NCI-H1930 (cell line): ENCODE measurements at regions not wholly inside any gene's neighbourhood (a gene's known extent, or its start where the extent isn't known, plus 50 kb on each side); places are given as distances from the start of the nearest gene placed in this dataset.
"Not testable (repeated sequence)": the region's sequence is repeated elsewhere in the genome, so short reads cannot be mapped to it uniquely, and the experiment has no call there.

Source experiments
- DNase-seq, 2 experiments: peaks; one replicate each; lab custom pipeline; 2025; lab: John Stamatoyannopoulos, UW

DNA sequence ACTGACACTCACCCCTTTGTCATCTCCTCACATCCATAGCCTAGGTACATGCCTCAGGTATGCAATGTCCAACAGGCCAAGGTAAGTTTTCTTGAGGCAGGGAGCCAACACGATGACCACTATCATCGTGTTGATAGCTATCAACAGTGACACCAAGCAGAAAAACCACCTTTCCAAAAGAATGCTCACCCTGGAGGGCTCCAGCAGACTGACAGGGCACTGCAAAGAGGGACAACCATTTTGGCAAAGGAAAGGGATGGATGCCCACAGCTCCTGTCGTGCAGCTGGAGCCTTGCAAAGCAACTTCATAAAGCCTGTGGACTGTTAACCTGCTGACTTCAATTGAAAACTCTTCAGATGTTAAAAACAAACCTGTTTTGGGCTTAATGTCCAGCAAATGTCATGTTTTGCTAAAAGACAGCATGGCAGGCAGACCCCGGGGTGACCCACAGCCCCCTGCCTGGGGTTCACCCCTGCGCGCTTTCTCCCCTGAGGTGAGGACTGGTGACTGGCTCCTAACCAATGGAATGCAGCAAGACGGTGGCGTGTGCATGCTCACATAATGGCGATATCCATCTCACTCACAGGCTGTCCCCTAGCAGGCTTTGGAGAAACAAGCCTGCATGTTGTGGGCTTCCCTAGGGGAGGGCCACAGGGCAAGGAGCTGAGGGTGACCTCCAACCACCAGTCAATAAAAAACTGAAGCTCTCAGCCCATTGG lies 293.8 kb downstream of the TCERG1L start:
- DNase-seq = no peak

DNA sequence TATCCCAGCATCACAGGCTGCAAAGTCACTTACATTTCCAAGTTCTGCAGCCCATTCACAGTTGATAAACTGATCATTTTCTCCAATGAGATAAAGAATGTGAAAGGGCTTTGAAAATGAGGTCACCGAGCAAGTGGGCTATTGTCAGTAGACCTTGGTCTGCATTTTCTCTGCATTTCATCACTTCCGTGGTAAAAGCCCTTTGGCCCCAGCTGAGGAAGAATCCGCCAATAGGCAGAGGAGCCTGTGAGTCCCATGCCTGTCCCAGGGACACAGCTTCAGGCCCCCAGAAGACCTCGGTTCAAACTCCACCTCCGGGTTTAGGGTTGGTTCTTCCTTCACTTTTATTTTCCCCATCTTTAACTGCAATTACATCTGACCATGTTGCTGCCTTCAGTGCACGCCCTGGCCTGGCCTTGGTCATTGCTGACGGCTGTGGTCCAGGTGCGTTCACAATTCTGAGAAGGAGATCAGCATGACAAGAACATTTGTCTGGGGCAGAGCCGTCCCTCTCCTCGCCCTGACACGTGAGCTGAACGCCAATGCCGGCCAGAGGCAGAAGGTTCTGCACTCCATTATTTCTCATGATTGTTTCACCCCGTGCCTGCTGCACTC lies 292.5 kb downstream of the TCERG1L start:
- DNase-seq = no peak

- DNase-seq = no peak
Measured at GRCh38 chr10:131019696-131020095, 291.8 kb downstream of the TCERG1L start.

DNA sequence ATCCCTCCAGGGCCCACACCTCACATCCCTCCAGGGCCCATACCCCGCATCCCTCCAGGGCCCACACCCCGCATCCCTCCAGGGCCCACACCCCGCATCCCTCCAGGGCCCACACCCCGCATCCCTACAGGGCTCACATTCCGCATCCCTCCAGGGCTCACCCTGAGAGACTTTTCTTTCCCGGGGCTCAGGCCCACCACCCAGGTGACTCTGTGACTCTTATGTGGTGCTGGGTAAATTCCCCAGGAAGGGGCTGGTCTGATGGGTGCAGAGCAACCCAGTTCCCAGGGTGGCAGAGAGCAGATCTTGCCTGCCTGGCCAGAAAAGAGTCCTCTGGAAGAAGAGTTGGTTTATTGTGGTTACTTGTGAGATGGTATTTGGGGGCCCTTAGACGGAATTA lies 290.7 kb downstream of the TCERG1L start:
- DNase-seq = no peak

DNA sequence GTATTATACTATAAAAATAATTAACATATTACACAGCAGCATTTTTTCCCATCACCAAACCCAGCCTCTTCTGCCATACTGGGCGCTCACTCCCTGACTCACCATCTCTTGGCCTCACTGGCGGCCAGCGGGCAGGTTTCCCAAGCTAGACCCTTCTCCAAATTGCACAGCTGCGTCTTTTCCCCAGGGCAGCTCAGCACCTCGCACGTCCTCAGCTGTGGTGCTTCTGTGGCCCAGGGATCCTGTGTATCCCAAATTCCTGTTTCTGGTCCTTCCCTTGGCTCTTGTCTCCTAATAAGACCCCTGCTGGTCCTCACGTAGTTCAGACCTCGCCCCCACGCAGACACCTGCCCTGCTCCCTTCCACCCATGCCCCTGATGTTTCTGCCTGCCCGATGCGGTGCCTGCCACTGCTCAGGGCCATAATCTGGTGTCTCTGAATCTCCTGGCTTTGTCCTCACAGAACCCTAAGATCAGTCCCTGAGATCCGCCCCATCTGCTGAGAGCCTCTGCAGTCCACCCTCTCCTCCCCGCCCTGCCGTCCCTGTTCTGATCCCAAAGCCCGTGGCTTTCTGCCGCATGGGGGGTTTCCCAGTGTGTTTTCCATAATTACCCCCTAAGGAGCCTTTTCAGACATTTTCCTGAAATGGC lies 290.1 kb downstream of the TCERG1L start:
- DNase-seq = no peak

- DNase-seq = no peak
Measured at GRCh38 chr10:131021969-131022368, 289.6 kb downstream of the TCERG1L start.

DNA sequence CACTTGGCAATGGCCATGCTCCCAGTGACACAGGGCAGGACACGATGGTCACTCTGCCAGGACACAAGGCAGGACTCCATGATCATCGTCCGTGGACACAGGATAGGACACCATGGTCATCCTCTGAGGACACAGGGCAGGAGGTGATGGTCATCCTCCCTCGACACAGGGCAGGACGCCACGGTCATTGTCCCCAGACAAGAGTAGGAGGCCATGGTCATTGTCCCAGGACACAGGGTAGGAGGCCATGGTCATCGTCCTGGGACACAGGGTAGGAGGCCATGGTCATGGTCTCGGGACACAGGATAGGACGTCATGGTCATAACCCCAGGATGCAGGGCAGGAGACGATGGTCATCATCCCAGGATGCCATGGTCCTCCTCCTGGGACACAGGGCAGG lies 289.2 kb downstream of the TCERG1L start:
- DNase-seq = no peak

- no peak for DNase-seq
Measured at GRCh38 chr10:131022981-131023380, 288.5 kb downstream of the TCERG1L start.

GRCh38 chr10:131024259-131025131 lies 287.0 kb downstream of the TCERG1L start:
- DNase-seq = no peak

- no peak for DNase-seq
Measured at GRCh38 chr10:131025333-131025732, 286.2 kb downstream of the TCERG1L start.

- no peak for DNase-seq
Measured at GRCh38 chr10:131027256-131027655, 284.3 kb downstream of the TCERG1L start.

DNA sequence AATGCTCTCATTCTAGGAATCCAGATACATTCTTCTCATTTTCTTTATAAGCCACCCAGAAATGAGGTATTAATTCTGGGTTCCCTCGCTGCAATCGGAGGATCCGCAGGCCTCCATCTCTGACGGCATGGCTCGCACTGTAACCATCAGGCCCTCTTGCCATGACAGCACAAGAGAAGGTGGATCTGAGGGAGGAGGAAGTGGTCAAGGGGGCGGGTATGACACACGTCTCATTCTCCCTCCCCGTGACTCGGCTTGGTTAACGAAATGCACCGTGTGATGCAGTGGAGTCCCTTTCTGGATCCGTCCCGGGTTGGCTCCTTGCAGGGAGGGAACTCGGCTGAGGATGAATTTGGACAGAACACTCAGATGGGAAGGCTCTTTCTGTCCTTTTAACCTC lies 280.2 kb downstream of the TCERG1L start:
- DNase-seq = no peak

DNA sequence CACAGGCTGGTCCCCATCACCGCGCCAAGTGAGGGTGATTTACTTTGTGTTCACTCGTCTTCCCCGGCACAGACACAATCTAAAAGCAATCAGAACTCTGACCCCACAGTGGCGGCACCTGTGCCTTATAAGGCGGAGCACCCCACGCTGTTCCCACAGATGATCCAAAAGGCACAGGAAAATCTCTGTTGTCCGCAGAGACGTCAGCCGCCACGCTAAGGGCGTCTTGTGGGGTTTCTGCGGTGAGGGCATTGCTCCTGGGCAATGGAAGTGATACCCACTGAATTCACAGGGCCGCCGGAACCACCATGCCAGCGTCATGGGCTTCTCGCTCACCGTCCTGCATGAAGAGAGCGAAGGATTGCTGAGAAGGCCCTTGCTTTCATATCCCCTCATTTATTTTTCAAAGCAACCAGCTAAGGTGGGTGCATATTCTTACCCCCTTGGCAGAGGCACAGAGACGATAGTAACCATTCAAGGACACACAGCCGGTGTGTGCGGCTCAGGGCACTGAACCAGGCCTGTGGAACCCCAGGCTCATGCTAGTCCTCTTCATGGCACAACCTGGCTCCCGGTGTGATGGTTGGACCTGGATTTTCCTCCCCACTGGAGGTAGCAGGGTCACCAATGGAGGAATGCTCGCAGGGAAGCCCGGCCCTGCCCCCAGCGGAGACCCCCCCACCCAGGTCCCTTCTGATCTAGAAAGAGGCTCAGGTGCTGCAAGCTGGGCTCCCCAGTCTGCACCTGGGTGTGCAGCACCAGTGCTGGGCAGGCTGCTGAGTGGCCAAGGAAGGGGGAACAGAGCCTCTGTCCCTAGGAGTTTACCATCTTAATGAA lies 279.0 kb downstream of the TCERG1L start:
- no peak for DNase-seq

DNA sequence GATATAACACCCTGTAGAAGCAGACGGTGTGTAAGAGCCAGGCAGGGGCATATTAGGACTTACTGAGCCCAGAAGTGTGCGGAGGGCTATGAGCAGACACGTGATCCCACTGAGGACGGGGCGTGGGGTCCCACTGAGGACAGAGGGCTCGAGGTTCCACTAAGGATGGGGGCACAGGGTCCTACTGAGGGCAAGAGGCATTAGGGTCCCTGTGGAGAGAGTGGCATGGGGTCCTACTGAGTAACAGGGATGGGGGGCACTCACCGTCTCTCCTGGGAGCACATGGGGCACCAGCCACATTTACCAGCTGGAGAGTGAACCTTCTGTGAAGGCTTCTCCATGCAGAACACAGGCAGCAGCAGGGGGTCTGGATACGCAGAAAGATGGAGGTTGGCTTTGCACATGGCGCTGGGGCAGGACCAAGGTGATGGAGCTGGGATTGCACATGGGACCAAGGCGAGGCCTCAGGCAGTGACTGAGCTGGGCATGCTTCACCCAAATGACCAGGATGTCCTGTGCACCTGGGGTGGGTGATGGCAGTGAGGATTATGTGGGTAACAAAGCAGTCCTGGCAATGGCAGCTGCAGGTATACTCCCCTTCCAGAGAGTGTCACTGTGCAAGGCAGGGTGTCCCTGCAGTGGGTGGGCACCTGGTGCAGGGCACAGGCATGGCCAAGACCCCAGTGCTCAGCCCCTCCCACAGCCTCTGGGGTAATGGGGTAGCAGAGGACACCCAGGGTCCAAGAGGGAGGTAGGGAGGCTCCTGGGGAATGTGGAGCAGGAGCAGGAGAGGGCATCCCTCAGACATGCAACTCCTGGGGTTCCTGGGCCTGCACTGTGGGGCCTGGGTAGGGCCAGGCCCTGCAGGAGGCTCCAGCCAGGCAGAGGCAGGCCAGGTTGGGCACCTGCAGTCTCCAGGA lies 278.1 kb downstream of the TCERG1L start:
- DNase-seq = no peak

- no peak for DNase-seq
Measured at GRCh38 chr10:131034451-131034850, 277.1 kb downstream of the TCERG1L start.

DNA sequence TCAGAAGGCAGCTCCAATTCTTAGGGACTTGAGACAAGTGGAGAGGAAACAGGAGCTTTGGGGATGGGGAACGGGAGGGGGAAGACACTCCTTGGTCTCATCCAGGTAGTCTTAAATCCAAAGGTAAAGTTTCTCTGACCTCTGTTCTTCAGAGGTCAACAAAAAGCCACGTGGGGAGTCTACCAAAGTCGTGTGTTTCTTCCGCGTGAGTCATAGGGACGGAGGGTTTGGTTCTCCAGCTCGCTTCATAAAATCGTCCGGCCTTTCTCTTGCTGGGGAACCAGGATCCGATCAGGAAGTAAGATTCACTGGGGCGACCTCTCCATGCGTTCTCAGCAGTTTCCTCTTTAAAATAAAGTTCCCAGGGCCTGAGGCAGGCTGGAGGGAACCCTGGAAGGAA lies 275.7 kb downstream of the TCERG1L start:
- DNase-seq = no peak

- no peak for DNase-seq
Measured at GRCh38 chr10:131038056-131038455, 273.5 kb downstream of the TCERG1L start.

DNA sequence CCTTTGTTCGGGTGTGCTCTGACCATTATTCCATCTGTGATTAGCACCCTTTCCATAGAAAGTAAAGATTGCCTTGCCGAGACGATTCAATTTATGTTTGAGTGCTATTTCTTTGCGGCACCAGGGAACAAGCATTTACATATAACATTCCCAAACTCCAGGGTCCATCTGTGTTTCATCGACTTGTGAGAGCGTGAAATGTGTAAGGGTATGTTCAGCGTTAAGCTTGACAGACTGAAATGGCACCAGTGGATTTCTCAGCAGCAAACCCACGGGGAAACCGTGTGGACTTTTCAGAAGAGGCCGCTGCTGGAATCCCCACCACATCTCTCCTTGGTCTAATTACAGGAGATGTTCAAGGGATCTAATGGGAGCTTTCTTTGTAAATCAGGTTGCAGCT lies 270.5 kb downstream of the TCERG1L start:
- DNase-seq = no peak

DNA sequence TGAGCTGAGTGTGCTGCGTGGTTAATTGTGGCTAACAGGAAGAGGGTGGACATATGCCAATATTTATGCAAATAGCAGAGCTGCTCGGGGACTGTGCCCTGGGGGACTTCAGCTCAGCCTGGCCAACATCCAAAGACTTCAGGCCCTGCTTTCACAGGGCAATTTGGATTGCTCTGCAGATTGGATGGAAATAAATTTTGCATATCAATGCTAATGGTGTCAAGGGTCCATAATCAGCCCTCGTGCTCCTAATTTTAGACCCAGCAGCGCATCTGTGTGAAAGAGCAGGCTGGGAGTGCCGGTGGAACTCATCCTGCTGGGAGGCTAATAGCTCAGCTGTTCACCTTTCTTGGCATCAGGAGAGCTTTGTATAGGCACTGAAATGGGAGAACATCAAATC lies 270.1 kb downstream of the TCERG1L start:
- DNase-seq = no peak

- DNase-seq = not testable (repeated sequence)
Measured at GRCh38 chr10:131042015-131042414, 269.5 kb downstream of the TCERG1L start.
